SU-DHL-6 (cell line): ENCODE measurements at regions not wholly inside any gene's neighbourhood (a gene's known extent, or its start where the extent isn't known, plus 50 kb on each side); places are given as distances from the start of the nearest gene placed in this dataset.

Experiments
- H2AFZ ChIP-seq: fragments of 200-600 bp; sonication (generic); 2 replicates; pipeline ENCODE4 v1.6.1; 2014; ENCODE audit warnings: low read depth, mild to moderate bottlenecking, moderate library complexity, mixed read lengths, antibody characterized with exemption, low read length; ENCODE audit not compliant: severe bottlenecking
- H3F3A ChIP-seq: fragments of 200-600 bp; shearing (Covaris generic); 2 replicates; pipeline ENCODE4 v1.6.0; 2016; ENCODE audit warnings: antibody characterized with exemption, mild to moderate bottlenecking; ENCODE audit not compliant: insufficient read depth
- H3K27ac ChIP-seq: fragments of 200-600 bp; sonication (generic); 2 replicates; pipeline ENCODE4 v1.5.1; 2016; ENCODE audit warnings: low read depth, mild to moderate bottlenecking, low read length, moderate library complexity, mixed read lengths
- H3K27me3 ChIP-seq: fragments of 200-600 bp; sonication (generic), shearing (Covaris generic); 2 replicates; pipeline ENCODE4 v1.6.0; 2014; ENCODE audit warnings: mild to moderate bottlenecking, low read length
- H3K36me3 ChIP-seq: fragments of 200-600 bp; sonication (generic); 2 replicates; pipeline ENCODE4 v1.6.1; 2014; ENCODE audit warnings: mild to moderate bottlenecking, low read length, mixed read lengths
- H3K4me2 ChIP-seq: fragments of 300-600, 200-600 bp; shearing (Covaris generic), sonication (generic); 2 replicates; pipeline ENCODE4 v1.6.0; 2014; ENCODE audit warnings: low read length, low read depth, mild to moderate bottlenecking; ENCODE audit not compliant: poor library complexity, severe bottlenecking
- H3K4me3 ChIP-seq: fragments of 200-600 bp; sonication (generic); 2 replicates; pipeline ENCODE4 v1.5.1; 2014; ENCODE audit warnings: antibody characterized with exemption, low read length, mild to moderate bottlenecking, mixed read lengths; ENCODE audit not compliant: insufficient read depth, poor library complexity, severe bottlenecking
- H3K79me2 ChIP-seq: fragments of 200-600 bp; sonication (generic); 2 replicates; pipeline ENCODE4 v1.6.1; 2014; ENCODE audit warnings: mild to moderate bottlenecking, low read length, moderate library complexity; ENCODE audit not compliant: insufficient read depth
- H3K9ac ChIP-seq: fragments of 200-600 bp; sonication (generic); 2 replicates; pipeline ENCODE4 v1.7.0; 2014; ENCODE audit warnings: mild to moderate bottlenecking, low read length
- H3K9me2 ChIP-seq: fragments of 200-600 bp; sonication (generic); replicated peaks from 2 replicates; pipeline ENCODE4 v1.6.1; 2014; ENCODE audit warnings: low read length; ENCODE audit not compliant: insufficient read depth
- H3K9me3 ChIP-seq: fragments of 200-600 bp; sonication (generic); 2 replicates; pipeline ENCODE4 v1.6.1; 2014; ENCODE audit warnings: low read length, mixed read lengths; ENCODE audit not compliant: insufficient read depth
- H4K20me1 ChIP-seq: fragments of 200-600 bp; sonication (generic); 2 replicates; pipeline ENCODE4 v1.6.1; 2014; ENCODE audit warnings: low read depth, mild to moderate bottlenecking, antibody characterized with exemption, low read length, moderate library complexity, mixed read lengths
- CTCF ChIP-seq: fragments of 200-600 bp; sonication (generic); IDR thresholded peaks from one replicate; pipeline ENCODE4 v1.5.1; 2017; ENCODE audit warnings: antibody characterized with exemption, mild to moderate bottlenecking, low read length, moderate library complexity; ENCODE audit not compliant: insufficient read depth, poor library complexity, severe bottlenecking
- EZH2phosphoT487 ChIP-seq: fragments of 200-600 bp; sonication (generic), shearing (Covaris generic); conservative IDR thresholded peaks from 2 replicates; pipeline ENCODE4 v1.6.1; 2018; ENCODE audit warnings: mild to moderate bottlenecking, antibody characterized with exemption, low read length, moderate library complexity, mixed read lengths

DNA sequence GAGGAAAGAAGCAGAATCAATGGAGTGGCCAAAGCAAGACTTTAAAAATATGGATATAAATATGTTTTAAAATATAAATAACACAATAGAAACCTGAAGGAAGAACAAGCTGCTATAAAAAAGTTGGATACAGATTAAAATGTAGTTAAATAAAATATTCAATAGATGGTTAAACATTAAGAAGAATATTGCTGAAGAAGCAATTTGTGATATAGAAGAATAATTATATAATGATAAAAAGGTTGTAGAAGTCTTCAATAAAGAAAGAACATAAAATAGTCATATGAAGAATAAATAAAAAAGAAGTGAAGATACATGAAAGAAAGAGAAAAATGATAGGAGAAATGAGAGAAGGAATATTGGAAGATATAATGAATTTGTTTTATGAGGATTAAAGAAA is 392.0 kb downstream of the DSC3 start:
- no peaks in the 10 kb centered on the region for H3K9me2 ChIP-seq
- TF ChIP-seq CTCF (no peak), EZH2phosphoT487 (no peak)
- H2AFZ ChIP-seq: no peak overlapping the region
- H3K4me2 ChIP-seq: no peak overlapping the region
- no peaks in the 10 kb centered on the region for H3F3A ChIP-seq
- H3K27ac ChIP-seq: no peak overlapping the region
- H4K20me1 ChIP-seq: no peaks in the 10 kb centered on the region
- H3K9ac ChIP-seq: no peak overlapping the region
- H3K36me3 ChIP-seq: no peaks in the 10 kb centered on the region
- no peak overlapping the region for H3K4me3 ChIP-seq
- 0 out of 2 replicates have a peak, but pooled peaks cover under 1% of the 10 kb centered on the region for H3K9me3 ChIP-seq
- H3K79me2 ChIP-seq: no peaks in the 10 kb centered on the region
- H3K27me3 ChIP-seq: no peaks in the 10 kb centered on the region; the same call in 1 of the 2 replicates

- Histone ChIP-seq H3K27ac (no peak overlapping the region), H3K9ac (no peak overlapping the region), H3K9me3 (0 out of 2 replicates have a peak, but pooled peaks cover 6% of the 10 kb centered on the region), H4K20me1 (no peaks in the 10 kb centered on the region), H3F3A (no peaks in the 10 kb centered on the region), H3K36me3 (no peaks in the 10 kb centered on the region), H3K79me2 (no peaks in the 10 kb centered on the region), H3K4me2 (no peak overlapping the region), H3K9me2 (no peaks in the 10 kb centered on the region), H2AFZ (no peak overlapping the region), H3K4me3 (no peak overlapping the region), H3K27me3 (no peaks in the 10 kb centered on the region)
- TF ChIP-seq EZH2phosphoT487 (no peak), CTCF (no peak)
Measured at GRCh38 chr18:30644158-30644557, 398.4 kb downstream of the DSC3 start.

DNA sequence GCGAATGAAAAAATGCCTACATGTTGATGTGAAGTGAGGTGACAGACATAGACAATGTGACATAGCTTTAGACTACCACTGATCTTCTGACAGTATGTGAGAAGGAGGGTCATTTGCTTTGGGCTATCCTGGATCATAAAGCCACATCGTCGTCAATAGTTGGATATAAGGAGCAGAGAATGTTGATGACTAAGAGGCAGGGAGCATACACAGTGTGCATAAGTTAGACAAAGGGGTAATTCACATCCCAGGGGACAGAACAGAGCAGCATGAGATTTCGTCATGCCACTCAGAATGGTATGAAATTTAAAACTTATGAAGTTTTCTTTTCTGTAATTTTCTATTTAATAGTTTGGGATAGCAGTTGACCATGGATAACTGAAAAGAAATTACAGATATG is 403.2 kb downstream of the DSC3 start:
- Histone ChIP-seq H3K9ac (no peak overlapping the region), H4K20me1 (no peaks in the 10 kb centered on the region), H3K4me2 (no peak overlapping the region), H3K9me2 (no peaks in the 10 kb centered on the region), H3K9me3 (no peaks in the 10 kb centered on the region), H3K79me2 (no peaks in the 10 kb centered on the region), H2AFZ (no peak overlapping the region), H3K36me3 (no peaks in the 10 kb centered on the region), H3F3A (no peaks in the 10 kb centered on the region), H3K27ac (no peak overlapping the region), H3K4me3 (no peak overlapping the region), H3K27me3 (no peaks in the 10 kb centered on the region)
- TF ChIP-seq CTCF (no peak), EZH2phosphoT487 (no peak)
